ENCODE measurements at regions not wholly inside any gene's neighbourhood (a gene's known extent, or its start where the extent isn't known, plus 50 kb on each side); places are given as distances from the start of the nearest gene placed in this dataset.

DNA sequence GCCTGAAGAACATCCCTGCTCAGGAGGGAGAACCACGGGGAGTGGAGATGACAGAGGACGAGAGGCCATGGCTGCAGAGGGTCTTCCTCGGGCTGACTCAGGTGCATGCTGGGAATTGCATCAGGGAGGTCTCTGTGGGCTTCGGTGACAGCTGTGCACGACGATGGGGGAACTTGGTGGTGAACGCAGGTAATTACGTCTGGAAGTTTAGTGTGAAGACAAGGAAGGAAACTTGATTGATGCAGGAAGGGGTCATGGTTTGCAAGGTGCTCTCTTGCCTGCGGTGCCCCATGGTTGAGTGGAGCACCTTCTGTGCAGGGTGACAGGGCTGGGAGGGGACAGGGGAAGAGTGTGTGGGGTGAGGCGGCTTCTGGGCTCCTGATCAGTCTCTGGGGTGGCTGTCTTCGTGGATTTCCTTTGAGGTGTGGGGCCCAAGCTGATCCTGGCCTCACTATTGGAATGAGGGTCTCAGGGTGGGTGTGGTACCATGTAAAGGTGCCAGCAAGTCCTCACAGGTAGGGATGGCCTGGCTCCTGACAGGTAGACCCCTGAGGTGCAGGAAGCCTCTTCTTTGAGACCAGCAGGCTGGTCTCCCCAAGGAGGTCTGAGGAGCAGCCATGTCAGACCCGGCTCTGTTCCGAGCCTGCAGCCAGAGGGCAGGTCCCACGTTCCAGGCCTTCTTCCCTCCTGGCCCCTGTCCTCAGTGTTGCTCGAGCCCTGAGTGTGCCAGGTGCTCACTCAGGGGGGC lies 1020.1 kb downstream of the TBC1D22A start:
- FAIRE-seq = no peak

DNA sequence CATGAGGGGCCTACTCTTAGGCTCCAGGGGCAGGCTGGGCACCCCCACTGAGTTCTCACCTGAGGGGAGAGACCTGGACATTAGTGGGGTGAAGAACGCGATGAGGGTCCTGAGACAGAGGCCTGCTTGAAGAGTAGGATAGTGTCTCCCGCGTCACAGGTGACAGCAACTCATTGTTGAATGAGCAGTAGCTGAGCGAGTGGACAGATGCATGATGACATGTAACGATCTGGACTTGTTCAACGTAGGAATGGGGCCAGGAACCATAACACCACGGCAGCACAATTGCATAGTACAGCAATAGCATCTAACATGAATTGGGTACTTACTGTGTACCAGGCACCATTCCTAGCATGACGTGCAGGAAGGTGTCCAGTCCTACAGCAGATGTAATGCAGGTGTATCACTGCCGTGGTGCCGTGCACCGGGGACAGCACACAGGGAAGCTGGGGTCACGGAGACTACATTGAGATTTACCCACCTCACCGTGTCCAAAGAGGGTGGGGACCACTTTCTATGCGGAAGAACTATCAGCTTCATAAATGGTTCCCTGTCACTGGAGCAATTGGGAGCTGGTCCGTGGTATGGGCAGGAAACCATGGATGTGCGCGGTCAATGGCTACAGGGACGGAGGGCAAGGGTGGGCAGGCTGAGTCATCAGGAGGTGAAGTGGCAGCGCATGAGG lies 1019.1 kb downstream of the TBC1D22A start:
- no peak for FAIRE-seq

DNA sequence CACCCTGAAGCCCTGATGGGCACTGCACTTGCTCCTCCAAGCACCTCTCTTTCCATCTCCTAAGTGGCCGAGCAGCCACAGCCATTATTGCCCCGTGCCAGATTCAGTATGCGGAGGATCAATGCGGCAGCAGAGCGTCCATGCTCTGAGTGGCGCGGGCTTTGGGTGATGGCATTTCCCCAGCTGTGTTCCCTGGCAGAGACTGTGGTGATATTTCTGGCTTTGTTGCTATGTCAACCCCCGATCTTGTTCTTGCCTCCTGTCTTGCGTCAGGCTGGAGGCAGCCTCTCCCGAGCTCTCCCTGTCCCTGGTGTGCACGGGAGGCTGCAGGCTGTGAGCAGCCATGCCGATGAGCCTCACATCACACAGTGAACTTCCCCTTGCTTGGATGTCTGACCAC lies 1018.6 kb downstream of the TBC1D22A start:
- FAIRE-seq = no peak

DNA sequence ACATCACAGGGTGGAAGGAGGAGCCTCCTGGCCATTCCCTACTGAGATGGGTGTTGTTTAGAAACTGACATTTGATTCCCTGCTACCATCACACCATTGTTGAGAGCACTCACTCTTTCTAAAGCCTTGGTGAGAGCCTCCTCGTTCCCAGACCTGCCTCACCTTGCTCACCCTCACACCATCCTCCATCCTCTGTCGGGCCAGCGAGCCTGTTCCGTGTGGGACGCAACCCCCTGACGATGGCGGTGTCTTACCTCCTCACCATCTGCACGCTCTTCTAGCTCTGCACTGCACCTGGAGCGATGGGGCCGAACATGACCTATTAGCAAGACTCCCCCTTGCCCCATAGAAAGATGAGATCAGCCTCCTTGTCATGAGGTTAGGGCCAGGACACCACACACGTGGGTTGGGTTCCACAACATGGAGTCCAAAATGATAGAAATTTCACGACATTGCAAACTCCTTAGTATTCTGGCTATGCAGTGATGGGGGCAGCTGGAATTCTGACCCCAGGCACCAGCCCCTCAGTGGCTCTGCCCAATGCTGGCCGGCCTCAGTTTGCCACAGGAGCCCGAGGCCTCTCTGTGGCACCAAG lies 1017.9 kb downstream of the TBC1D22A start:
- no peak for FAIRE-seq

DNA sequence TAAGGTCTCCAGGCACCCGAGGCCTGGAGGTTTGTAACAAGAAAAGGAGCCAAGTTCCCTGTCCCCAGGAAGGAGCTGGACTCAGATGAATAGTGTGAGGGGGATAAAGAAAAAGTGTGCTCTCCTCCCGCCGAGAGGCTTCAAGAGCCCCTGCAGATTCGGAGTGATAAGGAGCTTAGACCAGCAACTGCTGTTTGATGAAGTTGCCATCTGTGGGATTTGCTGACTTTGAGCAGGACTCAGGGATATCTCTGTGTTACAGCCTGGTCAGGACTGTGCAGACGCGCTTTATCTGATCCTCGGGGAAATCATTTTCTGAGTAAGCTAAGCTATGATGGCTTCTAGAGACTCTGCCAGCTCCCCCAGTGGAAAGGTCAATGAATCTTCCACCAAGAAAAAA lies 1017.0 kb downstream of the TBC1D22A start:
- no peak for FAIRE-seq

DNA sequence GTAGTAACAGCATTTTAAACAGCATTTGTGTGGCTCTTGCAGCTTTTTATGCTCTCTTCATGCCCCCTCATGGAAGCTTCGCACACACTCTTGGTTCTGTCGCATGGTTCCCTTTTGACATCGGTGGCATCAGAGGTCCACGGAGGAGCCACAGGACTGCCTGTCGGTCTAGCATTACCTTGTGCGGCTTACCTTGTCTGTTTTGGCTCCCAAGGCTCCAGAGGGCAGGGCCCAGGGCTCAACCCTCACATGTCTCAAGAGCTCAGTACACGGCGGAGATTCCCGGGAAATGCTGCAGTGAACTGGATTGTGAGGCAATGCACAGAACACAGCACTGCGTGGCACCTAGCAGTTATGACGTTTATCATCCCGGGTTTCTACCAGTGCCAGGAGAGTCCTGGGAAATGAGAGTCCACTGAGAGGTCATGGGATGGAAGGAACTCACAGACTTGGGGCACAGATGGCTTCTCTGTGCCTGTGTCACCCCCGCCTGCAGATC lies 1015.8 kb downstream of the TBC1D22A start:
- FAIRE-seq = no peak

DNA sequence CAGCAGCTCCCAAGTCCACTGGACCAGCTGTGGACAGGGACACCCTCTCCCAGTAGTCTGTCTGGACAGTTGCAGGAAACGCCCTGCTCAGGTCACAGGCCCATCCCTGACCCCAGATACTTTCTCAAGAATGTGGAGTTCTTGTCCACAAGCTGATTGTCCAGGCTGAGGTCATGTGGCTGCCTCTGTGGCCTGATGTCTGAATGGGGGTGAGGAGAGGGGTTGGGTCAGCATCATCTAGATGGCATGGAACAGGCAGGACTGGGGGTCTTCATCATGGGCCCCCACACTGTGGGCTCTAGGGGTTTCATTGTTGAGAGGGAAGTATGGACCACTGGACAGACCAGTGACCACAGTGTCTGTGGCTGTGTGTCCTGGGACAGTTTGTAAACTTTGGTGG lies 1015.0 kb downstream of the TBC1D22A start:
- FAIRE-seq = no peak

DNA sequence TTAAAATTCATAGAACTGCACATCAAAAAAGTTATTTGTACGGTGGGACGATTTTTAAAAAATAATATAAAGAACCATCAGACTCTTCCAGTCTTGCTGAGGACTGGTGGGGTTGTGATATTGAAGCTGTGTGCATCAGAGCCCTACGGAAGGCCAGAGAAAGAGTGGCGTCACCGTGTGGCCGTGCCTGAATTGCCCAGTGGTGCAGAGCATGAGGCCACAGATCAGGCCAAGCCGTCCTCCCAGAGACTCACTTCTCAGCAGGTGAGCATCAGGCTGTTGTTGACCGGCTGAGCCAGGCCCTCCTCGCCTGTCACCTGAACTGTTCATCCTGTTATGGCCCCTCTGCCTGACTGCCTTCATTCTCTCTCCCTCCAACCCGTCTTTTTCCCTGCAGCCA lies 1013.9 kb downstream of the TBC1D22A start:
- FAIRE-seq = no peak

DNA sequence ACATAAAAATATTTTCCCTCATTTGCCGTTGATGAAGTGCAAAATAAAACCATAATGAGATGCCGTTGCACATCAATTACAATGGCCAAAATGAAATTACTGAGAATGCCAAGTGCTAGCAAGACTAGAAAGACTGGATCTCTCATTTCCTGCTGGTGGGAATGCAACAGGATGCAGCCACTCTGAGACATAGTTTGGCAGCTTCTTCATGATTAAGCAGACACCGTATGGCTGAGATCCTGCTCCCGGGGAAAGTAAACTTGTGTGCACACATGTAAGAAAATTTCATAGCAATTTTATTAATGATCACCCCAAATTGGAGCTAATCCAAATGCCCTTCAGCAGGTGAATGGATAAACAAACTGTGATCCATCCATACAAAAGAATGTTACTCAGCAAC lies 1013.2 kb downstream of the TBC1D22A start:
- no peak for FAIRE-seq

DNA sequence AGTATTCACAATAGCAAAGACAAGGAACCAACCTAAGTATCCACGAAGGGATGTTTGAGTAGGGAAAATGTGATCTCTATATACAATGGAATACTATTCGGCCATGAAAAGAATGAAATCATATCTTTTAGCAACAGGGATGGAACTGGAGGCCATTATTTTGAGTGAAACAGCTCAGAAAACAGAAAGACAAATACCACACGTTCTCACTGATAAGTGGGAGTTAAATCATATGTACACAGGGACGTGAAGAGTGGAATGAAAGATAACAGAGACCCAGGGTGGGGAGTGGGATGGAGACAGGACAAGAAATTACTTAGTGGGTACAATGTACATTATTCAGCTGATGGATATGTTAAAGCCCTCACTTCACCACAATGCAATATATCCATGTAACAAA lies 1012.7 kb downstream of the TBC1D22A start:
- FAIRE-seq = no peak

DNA sequence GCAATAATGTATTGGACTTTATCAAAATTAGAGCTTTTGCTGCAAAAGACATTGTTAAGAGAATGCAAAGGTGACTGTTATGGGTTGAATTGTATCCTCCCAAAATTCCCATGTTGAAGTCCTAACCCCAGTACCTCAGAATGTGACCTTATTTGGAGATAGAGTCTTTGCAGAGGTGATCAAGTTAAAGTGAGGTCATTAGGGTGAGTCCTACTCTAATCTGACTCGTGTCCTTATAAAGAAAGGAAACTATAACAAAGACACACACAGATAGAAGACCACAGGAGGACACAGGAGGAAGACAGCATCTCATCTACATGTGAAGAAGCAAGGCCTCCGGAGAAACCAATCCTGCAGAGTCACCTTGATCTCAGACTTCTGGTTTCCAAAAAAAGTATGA lies 1011.2 kb downstream of the TBC1D22A start:
- no peak for FAIRE-seq

DNA sequence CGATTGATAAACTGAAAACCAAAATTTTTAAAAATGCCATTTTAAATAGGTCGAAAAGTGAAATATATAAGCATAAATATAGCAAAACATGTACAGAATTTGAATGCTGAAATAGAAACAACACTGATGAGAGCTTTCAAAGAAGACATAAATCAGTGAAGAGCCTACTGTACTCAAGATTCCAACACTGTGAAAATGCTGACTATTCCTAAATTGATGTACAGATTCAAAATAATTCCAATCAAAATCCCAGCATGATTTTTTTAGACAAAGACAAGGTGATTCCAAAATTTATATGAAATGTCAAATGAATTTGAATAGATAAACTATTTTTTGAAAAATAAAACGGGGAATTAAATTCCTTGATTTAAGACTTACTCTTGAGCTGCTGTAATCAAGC lies 1010.4 kb downstream of the TBC1D22A start:
- no peak for FAIRE-seq

DNA sequence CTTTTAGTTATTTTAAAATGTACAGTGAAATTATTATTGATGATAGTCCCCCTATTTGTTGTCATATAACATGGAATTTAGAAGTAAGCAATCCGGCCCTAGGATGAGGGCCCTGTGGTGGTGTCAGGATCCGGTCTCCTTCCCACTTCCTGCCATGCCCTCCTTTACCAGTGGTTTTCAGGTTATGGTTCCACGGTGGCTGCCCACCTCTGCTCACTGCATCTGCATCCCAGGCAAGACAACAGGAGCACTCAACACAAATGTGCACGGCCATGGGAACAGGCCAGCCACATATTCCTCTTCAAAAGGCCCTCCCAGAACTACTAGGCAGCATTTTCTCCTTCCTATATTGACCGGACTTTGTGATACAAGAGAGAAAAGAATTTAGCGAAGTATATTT lies 1007.2 kb downstream of the TBC1D22A start:
- no peak for FAIRE-seq

DNA sequence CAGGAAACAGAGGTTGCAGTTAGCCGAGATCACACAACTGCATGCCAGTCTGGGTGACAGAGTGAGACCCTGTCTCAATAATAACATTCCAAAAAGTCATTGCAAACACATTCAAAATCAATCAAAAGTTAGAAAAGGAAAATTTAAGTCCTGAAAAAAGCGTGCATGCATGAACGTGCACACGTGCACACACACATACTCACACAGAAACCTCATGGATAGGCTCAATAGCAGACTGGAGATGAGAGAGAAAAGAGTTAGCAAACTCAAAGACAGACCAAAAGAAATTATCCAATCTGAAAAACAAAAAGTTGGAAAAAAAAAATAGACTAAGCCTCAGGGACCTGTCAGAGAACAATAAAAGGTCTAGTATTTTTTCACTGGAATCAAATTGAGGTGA lies 1005.6 kb downstream of the TBC1D22A start:
- no peak for FAIRE-seq

DNA sequence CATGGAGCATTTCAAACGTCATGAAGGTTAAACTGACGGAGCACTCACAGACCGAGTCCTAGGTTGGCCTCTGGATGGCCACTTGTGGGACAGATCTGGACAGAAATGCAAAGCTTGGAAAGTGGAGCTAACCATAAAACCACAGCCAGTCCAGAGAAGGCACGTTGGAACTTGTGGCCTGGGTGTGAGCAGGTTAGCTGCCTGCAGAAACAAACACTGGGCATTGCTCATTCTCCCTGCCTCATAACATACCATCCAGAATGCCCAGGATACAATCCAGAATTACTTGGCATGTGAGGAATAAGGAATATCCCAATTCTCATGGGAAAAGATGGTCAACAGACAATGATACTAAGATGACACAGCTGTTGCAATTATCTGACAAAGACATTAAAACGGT lies 1005.0 kb downstream of the TBC1D22A start:
- FAIRE-seq = no peak

DNA sequence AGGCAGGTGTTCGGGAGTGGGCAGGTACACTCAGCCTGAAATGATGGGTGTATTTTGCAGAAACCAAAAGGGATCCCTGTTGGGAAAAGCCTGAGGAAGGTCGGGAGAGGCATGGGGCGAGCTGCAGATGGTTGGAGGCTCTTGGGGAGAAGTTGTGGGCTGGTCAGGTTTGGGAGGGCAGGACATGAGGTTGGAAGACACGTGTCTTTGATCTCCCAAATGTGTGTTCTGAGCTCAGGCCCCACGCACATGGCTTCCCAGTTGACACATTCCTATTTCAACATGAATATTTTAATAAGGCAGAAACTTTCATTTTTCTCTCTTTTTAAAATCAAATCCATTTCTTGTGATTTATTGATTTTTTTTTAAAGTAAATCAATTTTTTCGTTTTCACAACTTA lies 1003.3 kb downstream of the TBC1D22A start:
- FAIRE-seq = no peak

DNA sequence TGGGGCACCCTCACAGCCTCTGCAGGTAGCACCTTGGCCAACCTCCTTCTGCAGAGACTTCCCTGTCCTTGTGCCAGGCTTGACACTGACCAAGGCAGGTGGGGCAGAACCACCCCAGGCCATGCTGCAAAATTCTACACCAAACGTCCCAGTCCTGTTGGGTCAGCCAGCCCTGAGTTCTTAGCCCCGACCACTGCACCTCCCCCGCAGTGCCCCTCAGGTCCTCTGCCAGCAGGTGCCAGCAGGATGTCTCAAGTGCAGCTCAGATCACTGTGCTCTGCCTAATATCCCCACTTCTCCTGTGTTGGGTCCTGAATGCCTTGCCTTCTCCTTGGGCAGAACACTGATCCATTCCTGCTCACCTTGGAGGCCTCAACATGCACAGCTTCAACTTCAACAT lies 999.7 kb downstream of the TBC1D22A start:
- FAIRE-seq = no peak

DNA sequence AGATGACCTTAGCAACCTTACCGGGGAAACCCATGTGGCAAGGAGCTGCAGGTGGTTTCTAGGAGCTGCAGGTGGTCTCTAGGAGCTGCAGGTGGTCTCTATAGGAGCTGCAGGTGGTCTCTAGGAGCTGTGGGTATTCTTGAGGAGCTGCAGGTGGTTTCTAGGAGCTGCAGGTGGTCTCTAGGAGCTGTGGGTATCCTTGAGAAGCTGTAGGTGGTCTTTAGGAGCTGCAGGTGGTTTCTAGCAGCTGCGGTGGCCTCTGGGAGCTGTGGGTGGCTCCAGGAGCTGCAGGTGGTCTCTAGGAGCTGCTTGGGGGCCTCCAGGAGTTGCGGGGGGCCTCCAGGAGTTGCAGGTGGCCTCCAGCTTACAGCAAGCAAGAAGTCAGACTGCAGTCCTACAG lies 997.5 kb downstream of the TBC1D22A start:
- no peak for FAIRE-seq

DNA sequence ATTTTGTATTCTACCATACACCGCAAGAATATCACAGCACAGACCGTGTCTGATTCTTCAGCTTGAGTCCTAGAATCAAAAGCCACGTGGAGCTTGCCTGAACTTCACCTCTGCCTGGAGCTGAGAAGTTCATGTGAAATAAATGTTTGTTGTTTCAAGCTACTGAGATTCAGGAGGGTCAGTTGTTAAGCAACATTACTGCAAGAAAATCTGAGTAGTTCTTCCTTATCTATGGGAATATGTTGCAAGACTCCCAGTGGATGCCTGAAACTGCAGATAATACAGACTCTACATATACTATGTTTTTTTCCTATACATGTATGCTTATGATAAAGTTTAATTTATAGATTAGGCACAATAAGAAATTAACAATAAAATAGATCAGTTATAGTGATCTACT lies 995.3 kb downstream of the TBC1D22A start:
- no peak for FAIRE-seq

DNA sequence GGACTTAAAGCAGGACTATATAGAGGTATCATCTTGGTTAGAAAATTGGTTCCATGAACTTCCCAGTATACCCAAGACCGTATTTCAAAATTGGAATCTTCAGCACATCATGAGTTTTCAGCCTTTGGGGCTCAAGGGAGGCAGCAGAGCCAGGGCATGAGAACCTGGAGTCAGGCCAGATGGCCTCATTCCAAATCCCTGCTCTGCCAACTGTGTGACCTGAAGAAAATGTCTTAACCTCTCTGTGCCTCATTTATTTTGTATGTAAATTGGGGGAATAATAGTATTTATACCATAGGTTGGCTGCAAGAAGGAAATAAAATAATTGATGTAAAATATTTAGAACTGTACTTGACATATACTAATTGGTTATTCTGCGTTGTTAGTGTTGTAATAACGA lies 987.6 kb downstream of the TBC1D22A start:
- FAIRE-seq = no peak

DNA sequence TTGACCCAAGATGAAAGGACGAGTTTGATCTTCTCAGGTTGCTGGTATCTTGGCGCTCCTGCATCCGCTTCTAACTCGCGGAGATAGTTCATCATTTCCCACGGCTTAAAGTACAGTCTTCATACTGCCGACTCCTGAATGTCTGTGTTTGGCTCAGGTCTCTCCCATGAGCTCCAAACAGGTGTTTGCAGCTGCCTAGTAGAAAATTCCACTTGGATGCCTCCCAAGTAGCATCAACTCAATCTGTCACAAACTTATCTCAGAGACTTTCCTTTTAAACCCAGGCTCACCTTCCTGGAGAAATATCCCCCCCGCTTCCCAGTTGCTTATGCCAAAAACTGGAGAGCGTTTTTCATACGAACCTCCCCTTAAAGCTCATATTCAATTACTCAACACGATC lies 986.5 kb downstream of the TBC1D22A start:
- no peak for FAIRE-seq

DNA sequence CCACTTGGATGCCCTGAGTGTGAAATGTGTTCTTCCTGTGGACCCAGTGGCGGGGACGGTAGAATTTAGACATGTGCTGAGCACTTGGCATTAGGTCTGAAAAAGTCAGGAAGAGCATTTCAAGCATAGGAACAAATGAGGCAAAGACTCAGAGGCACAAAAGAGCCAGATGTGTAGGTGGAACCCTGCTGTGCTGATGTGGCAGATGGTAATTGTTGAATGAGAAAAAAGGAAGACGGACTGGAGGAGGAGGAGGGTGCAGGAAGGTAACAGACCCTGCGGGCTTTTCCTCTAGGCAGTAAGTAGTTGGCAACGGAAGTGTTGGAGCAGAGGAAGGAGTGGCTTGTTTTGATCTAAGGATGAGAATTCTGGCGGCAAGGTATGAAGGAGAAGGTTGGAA lies 985.8 kb downstream of the TBC1D22A start:
- no peak for FAIRE-seq

DNA sequence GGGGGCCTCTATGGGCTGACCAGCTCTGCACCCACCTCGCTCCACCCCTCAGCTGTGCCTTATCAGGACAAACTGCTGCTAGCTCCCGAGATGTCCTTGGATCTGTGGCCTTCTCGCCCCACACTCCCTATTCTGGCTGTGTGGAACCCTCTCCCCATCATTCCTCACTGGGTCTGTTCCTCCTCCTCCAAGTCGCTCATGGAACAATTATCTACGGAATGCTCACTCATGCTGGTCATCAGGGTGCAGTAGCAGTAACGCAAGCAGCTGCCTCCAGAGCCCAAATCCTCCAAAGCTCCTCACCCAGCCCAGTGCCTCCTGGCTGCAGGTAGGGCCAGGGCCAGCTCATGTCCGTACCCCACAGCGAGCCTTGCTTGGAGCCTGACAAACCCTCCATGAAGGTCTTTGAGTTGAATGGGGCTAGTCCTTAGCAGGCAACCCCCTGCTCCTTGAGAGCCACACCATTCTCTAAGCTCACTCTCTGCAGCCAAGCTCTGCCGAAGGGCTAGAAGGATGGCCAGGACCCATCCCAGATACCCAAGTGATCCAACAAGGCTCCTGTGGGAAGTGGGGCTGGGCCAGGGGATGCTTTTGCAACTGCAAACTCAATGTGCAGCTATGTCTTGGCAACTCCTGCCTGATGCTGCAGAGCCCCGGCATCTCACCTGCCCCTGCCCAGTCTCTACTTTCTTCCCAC lies 977.8 kb downstream of the TBC1D22A start:
- FAIRE-seq = no peak
